ENCODE measurements at regions not wholly inside any gene's neighbourhood (a gene's known extent, or its start where the extent isn't known, plus 50 kb on each side); places are given as distances from the start of the nearest gene placed in this dataset.

GRCh38 chr20:50356525-50356885 lies 153.7 kb upstream of the PTPN1 start:
- H3K4me3 Mint-ChIP-seq = no peak overlapping the region
- CTCF ChIA-PET = interaction anchor here (0.9 kb wide), 1 partner anchor 127 kb away, joined by 3 read pairs; no protein-coding TSS in a partner anchor
- POLR2A ChIA-PET = no interaction called here

GRCh38 chr20:50356962-50357782 lies 153.0 kb upstream of the PTPN1 start:
- Mint-ChIP-seq H3K9me3 (no peaks in the 10 kb centered on the region), H3K4me1 (peaks cover 14% of the 10 kb centered on the region), H3K36me3 (no peaks in the 10 kb centered on the region), H3K27ac (no peak overlapping the region; the same call in 1 of the 2 replicates), H3K4me3 (no peak overlapping the region), H3K27me3 (ENCODE audit: low read depth) (no peaks in the 10 kb centered on the region)
- TF ChIP-seq PRRX2 (CRISPR knock-in tag; IDR thresholded peaks at IDR 0.05) (no peak), ZBTB43 (CRISPR knock-in tag; IDR thresholded peaks at IDR 0.05) (no peak), NFE2L1 (CRISPR knock-in tag; IDR thresholded peaks at IDR 0.05) (no peak)
- ChIA-PET CTCF (interaction anchor here (0.9 kb wide), 1 partner anchor 128 kb away, joined by 3 read pairs; no protein-coding TSS in a partner anchor), POLR2A (no interaction called here)
- no peak for DNase-seq (ENCODE audit: low spot score)
- ATAC-seq = no peak

More at GRCh38 chr20:50356525-50356885, 153.7 kb upstream of the PTPN1 start:
- no peak for ATAC-seq
- Mint-ChIP-seq H3K27me3 (ENCODE audit: low read depth) (no peaks in the 10 kb centered on the region), H3K36me3 (no peaks in the 10 kb centered on the region), H3K27ac (peak overlapping the region; percentile 32; the same call in 1 of the 2 replicates), H3K4me1 (peaks cover 14% of the 10 kb centered on the region), H3K9me3 (no peaks in the 10 kb centered on the region)
- TF ChIP-seq ZNF281 (CRISPR knock-in tag; IDR thresholded peaks at IDR 0.05) (no peak), CREB1 (CRISPR knock-in tag; IDR thresholded peaks at IDR 0.05) (no peak), FOXJ3 (CRISPR knock-in tag; IDR thresholded peaks at IDR 0.05; ENCODE audit: borderline replicate concordance) (no peak), MAX (CRISPR knock-in tag; IDR thresholded peaks at IDR 0.05) (no peak), ZNF263 (CRISPR knock-in tag; IDR thresholded peaks at IDR 0.05; ENCODE audit: low read depth) (no peak), GRHL2 (CRISPR knock-in tag; IDR thresholded peaks at IDR 0.05; ENCODE audit: insufficient replicate concordance, severe bottlenecking) (no peak), PRRX2 (CRISPR knock-in tag; IDR thresholded peaks at IDR 0.05) (no peak), HMGA2 (CRISPR knock-in tag; IDR thresholded peaks at IDR 0.05) (no peak), IRF2 (CRISPR knock-in tag; IDR thresholded peaks at IDR 0.05; ENCODE audit: borderline replicate concordance, low read depth) (no peak), ZNF512 (CRISPR knock-in tag; IDR thresholded peaks at IDR 0.05; ENCODE audit: borderline replicate concordance) (no peak), CTCF (IDR thresholded peaks at IDR 0.05) (no peak), GTF2I (CRISPR knock-in tag; conservative IDR thresholded peaks at IDR 0.05) (no peak)
- no peak for DNase-seq (ENCODE audit: low spot score)

Measured in WTC11 (cell line).